Activated naive CD8-positive, alpha-beta T cell treated with anti-CD3 and anti-CD28 coated beads for 36 hours (primary cell): ENCODE measurements at regions not wholly inside any gene's neighbourhood (a gene's known extent, or its start where the extent isn't known, plus 50 kb on each side); places are given as distances from the start of the nearest gene placed in this dataset.

Experiments
- DNase-seq: peaks from one replicate; pipeline ENCODE4 v3.0.0; 2021
- H3K27ac Mint-ChIP-seq: one replicate; pipeline ENCODE4 v1.8.0; 2022; ENCODE audit warnings: mild to moderate bottlenecking, moderate library complexity, mixed read lengths
- H3K27me3 Mint-ChIP-seq: one replicate; pipeline ENCODE4 v1.8.0; 2022; ENCODE audit warnings: mild to moderate bottlenecking, mixed read lengths
- H3K36me3 Mint-ChIP-seq: one replicate; pipeline ENCODE4 v1.8.0; 2021; ENCODE audit warnings: mild to moderate bottlenecking, mixed read lengths
- H3K4me1 Mint-ChIP-seq: one replicate; pipeline ENCODE4 v1.8.0; 2021; ENCODE audit warnings: mixed read lengths
- H3K4me3 Mint-ChIP-seq: one replicate; pipeline ENCODE4 v1.8.0; 2022; ENCODE audit warnings: mild to moderate bottlenecking, moderate library complexity, mixed read lengths
- H3K9me3 Mint-ChIP-seq: one replicate; pipeline ENCODE4 v1.8.0; 2022; ENCODE audit warnings: mixed read lengths

DNA sequence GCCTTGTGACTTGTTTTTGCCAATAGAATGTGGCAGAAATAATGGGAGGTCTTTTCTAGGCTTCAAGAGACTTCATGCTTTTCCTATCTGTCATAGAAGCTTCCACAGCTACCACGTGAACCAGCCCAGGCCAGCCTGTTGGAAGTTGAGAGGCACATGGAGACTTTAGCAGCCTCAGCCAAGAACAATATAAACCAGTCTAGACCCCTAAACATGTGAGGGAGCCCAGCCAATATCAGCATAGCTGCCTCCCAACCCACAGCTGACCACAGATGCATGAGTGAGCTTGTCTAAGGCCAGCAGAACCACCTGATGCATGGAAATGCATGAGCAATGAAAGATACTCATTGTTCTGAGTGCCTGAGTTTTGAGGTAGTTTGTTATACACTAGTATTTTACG, 540.7 kb upstream of the BTBD3 start:
- DNase-seq: no peak
- no peaks in the 10 kb centered on the region for H3K4me1 Mint-ChIP-seq
- H3K36me3 Mint-ChIP-seq: no peaks in the 10 kb centered on the region
- peaks cover 6% of the 10 kb centered on the region for H3K9me3 Mint-ChIP-seq
- H3K27ac Mint-ChIP-seq: no peak overlapping the region
- H3K27me3 Mint-ChIP-seq: no peaks in the 10 kb centered on the region
- no peak overlapping the region for H3K4me3 Mint-ChIP-seq

GRCh38 chr20:11377761-11378160, 539.9 kb upstream of the BTBD3 start:
- Mint-ChIP-seq H3K9me3 (peaks cover 12% of the 10 kb centered on the region), H3K27me3 (no peaks in the 10 kb centered on the region), H3K36me3 (no peaks in the 10 kb centered on the region), H3K4me1 (no peaks in the 10 kb centered on the region), H3K27ac (no peak overlapping the region), H3K4me3 (no peak overlapping the region)
- no peak for DNase-seq

DNA sequence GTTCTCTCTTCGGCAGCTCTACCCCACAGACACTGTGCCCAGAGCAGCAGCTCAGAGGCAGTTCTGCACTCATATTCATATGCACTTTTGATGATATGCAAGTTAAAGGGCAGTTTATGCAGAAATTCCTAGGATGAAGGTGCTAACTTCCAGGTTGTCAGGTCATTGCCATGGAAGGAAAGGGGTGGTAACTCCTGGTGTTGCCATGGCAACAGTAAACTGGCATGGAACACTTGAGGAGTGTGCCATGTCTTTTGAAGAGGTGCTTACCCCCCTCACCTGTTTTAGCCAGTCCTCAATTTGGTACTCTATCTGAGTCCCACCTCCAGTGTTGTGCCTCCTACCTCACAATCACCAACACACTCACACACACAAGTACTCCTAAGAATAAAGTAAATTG, 539.4 kb upstream of the BTBD3 start:
- H3K4me1 Mint-ChIP-seq: no peaks in the 10 kb centered on the region
- DNase-seq: no peak
- peaks cover 12% of the 10 kb centered on the region for H3K9me3 Mint-ChIP-seq
- H3K27me3 Mint-ChIP-seq: no peaks in the 10 kb centered on the region
- no peak overlapping the region for H3K4me3 Mint-ChIP-seq
- H3K27ac Mint-ChIP-seq: no peak overlapping the region
- H3K36me3 Mint-ChIP-seq: no peaks in the 10 kb centered on the region

GRCh38 chr20:11379257-11380011, 538.3 kb upstream of the BTBD3 start:
- no peak for DNase-seq
- H3K27ac Mint-ChIP-seq: no peak overlapping the region

GRCh38 chr20:11380283-11380682, 537.4 kb upstream of the BTBD3 start:
- no peaks in the 10 kb centered on the region for H3K4me1 Mint-ChIP-seq
- H3K4me3 Mint-ChIP-seq: no peak overlapping the region
- no peak for DNase-seq
- H3K27me3 Mint-ChIP-seq: no peaks in the 10 kb centered on the region
- peaks cover 12% of the 10 kb centered on the region for H3K9me3 Mint-ChIP-seq
- H3K27ac Mint-ChIP-seq: no peak overlapping the region
- no peaks in the 10 kb centered on the region for H3K36me3 Mint-ChIP-seq

More at GRCh38 chr20:11379257-11380011, 538.3 kb upstream of the BTBD3 start:
- H3K4me3 Mint-ChIP-seq: no peak overlapping the region
- no peaks in the 10 kb centered on the region for H3K36me3 Mint-ChIP-seq
- H3K9me3 Mint-ChIP-seq: peaks cover 12% of the 10 kb centered on the region
- no peaks in the 10 kb centered on the region for H3K27me3 Mint-ChIP-seq
- H3K4me1 Mint-ChIP-seq: no peaks in the 10 kb centered on the region

GRCh38 chr20:11387189-11387754, 530.4 kb upstream of the BTBD3 start:
- no peaks in the 10 kb centered on the region for H3K27me3 Mint-ChIP-seq
- no peaks in the 10 kb centered on the region for H3K36me3 Mint-ChIP-seq
- H3K9me3 Mint-ChIP-seq: peaks cover 3% of the 10 kb centered on the region
- no peak for DNase-seq
- no peak overlapping the region for H3K4me3 Mint-ChIP-seq
- H3K27ac Mint-ChIP-seq: no peak overlapping the region
- H3K4me1 Mint-ChIP-seq: no peaks in the 10 kb centered on the region

DNA sequence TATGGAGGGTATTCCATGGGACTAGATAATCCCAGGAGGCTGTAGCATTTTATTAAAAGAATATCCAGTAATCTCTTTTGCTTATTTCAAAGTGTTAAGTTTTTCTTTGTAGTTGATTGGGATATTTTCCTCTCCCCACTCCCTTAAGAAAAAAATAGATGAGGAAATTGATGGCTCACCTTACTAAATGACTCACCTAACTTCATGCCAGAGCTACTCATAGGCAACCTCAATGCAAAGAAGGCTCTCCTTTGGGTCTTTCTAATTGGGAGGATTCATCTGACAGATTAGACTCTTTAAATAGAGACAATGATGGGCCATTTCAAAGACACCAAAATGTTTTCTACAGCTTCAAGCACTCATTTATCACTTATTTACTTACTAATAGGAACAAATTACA, 528.5 kb upstream of the BTBD3 start:
- Mint-ChIP-seq H3K4me1 (no peaks in the 10 kb centered on the region), H3K27ac (no peak overlapping the region), H3K27me3 (no peaks in the 10 kb centered on the region), H3K4me3 (no peak overlapping the region), H3K9me3 (no peaks in the 10 kb centered on the region), H3K36me3 (no peaks in the 10 kb centered on the region)
- DNase-seq: no peak

DNA sequence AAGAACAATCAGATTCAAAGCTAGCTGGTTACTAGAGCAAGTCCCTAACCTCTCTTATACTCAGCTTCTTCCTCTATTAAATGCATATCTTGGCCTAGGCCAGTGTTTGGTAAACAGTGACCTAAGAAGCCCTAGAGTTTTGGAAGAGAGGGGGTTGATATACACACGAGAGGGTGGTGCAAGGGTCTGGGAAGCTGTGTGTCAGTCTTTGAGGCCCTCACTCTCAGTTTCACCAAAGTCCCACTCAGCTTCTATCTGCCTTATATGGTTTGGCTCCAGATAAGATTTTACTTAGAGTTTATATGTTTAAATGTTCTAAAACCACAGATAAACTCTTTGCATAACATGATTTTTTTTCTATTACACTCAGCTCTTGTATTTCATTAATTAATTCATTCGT, 526.1 kb upstream of the BTBD3 start:
- no peaks in the 10 kb centered on the region for H3K36me3 Mint-ChIP-seq
- H3K27me3 Mint-ChIP-seq: no peaks in the 10 kb centered on the region
- no peak overlapping the region for H3K4me3 Mint-ChIP-seq
- H3K27ac Mint-ChIP-seq: no peak overlapping the region
- no peak for DNase-seq
- H3K4me1 Mint-ChIP-seq: no peaks in the 10 kb centered on the region
- no peaks in the 10 kb centered on the region for H3K9me3 Mint-ChIP-seq

DNA sequence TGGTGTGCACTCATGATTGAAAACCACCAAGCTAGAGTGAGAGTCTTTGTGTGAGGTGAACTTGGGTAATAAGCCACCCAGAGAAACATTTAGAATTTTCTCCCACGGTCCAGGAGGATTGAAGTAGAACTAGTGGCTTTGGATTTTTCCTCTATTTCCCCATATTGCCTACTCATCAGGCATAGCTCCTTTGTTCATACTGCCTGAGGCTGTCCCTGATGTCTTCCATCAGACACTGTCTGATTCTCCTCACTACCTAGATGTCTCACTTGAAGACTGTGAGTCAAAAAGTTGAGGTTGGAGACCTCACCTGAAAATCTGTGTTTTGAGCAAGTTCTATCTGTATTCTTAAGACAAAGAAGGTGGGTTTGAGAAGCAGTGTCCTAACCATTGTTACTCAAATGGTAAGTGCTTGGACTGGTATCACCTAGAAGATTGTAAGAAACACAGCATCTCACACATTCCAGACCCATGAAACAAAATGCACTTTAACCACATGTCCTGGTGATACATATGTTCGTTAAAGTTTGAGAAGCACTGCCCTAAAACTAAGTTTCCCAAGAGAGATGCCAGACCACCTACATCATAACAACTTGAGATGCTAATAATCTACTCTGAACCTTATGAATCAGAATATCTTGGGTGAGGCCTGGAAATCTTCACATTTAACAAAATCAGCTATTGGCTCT, 523.4 kb upstream of the BTBD3 start:
- H3K4me3 Mint-ChIP-seq: no peak overlapping the region
- no peaks in the 10 kb centered on the region for H3K4me1 Mint-ChIP-seq
- H3K36me3 Mint-ChIP-seq: no peaks in the 10 kb centered on the region
- no peaks in the 10 kb centered on the region for H3K9me3 Mint-ChIP-seq
- H3K27me3 Mint-ChIP-seq: no peaks in the 10 kb centered on the region
- H3K27ac Mint-ChIP-seq: no peak overlapping the region
- DNase-seq: no peak

GRCh38 chr20:11395581-11395980, 522.1 kb upstream of the BTBD3 start:
- no peaks in the 10 kb centered on the region for H3K27me3 Mint-ChIP-seq
- H3K9me3 Mint-ChIP-seq: no peaks in the 10 kb centered on the region
- no peak for DNase-seq
- H3K27ac Mint-ChIP-seq: no peak overlapping the region
- no peaks in the 10 kb centered on the region for H3K4me1 Mint-ChIP-seq
- no peaks in the 10 kb centered on the region for H3K36me3 Mint-ChIP-seq
- H3K4me3 Mint-ChIP-seq: no peak overlapping the region

DNA sequence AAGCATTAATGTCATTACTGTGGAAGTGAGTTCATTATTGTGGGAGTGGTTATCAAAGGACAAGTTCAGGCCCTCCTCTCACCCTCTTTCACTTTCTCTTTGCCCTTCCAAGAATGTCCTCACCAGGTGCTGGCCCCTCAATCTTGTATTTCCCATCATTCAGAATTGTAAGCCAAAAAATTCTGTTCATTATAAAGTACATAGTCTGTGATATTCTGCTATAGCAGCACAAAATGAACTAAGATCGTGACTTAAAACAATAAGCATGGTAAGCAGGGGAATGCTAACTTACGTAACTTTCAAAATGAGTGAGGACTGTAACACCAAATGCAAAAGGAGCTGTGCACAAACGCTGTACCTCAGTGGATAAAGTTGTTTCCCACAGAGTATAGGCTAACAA, 515.7 kb upstream of the BTBD3 start:
- Mint-ChIP-seq H3K27ac (no peak overlapping the region), H3K36me3 (no peaks in the 10 kb centered on the region), H3K27me3 (no peaks in the 10 kb centered on the region), H3K4me3 (no peak overlapping the region), H3K4me1 (no peaks in the 10 kb centered on the region), H3K9me3 (peaks cover 3% of the 10 kb centered on the region)
- no peak for DNase-seq

- no peak overlapping the region for H3K27ac Mint-ChIP-seq
- H3K36me3 Mint-ChIP-seq: no peaks in the 10 kb centered on the region
- H3K4me1 Mint-ChIP-seq: no peaks in the 10 kb centered on the region
- H3K4me3 Mint-ChIP-seq: no peak overlapping the region
- no peak for DNase-seq
- H3K9me3 Mint-ChIP-seq: peaks cover 3% of the 10 kb centered on the region
- no peaks in the 10 kb centered on the region for H3K27me3 Mint-ChIP-seq
These were observed 514.0 kb upstream of the BTBD3 start for GRCh38 chr20:11403711-11404110.

- DNase-seq: no peak
- Mint-ChIP-seq H3K4me3 (no peak overlapping the region), H3K27me3 (no peaks in the 10 kb centered on the region)
These were observed 510.8 kb upstream of the BTBD3 start for GRCh38 chr20:11406877-11407276.

GRCh38 chr20:11409561-11409960, 508.1 kb upstream of the BTBD3 start:
- H3K4me1 Mint-ChIP-seq: no peaks in the 10 kb centered on the region
- H3K27ac Mint-ChIP-seq: no peak overlapping the region
- no peaks in the 10 kb centered on the region for H3K36me3 Mint-ChIP-seq
- no peak overlapping the region for H3K4me3 Mint-ChIP-seq
- H3K27me3 Mint-ChIP-seq: no peaks in the 10 kb centered on the region
- peaks cover 10% of the 10 kb centered on the region for H3K9me3 Mint-ChIP-seq
- DNase-seq: no peak

More at GRCh38 chr20:11406877-11407276, 510.8 kb upstream of the BTBD3 start:
- H3K4me1 Mint-ChIP-seq: no peaks in the 10 kb centered on the region
- peaks cover 4% of the 10 kb centered on the region for H3K9me3 Mint-ChIP-seq
- no peaks in the 10 kb centered on the region for H3K36me3 Mint-ChIP-seq
- H3K27ac Mint-ChIP-seq: no peak overlapping the region

GRCh38 chr20:11411765-11412164, 505.9 kb upstream of the BTBD3 start:
- H3K4me3 Mint-ChIP-seq: no peak overlapping the region
- no peaks in the 10 kb centered on the region for H3K36me3 Mint-ChIP-seq
- H3K27me3 Mint-ChIP-seq: no peaks in the 10 kb centered on the region
- H3K27ac Mint-ChIP-seq: no peak overlapping the region
- DNase-seq: no peak
- peaks cover 7% of the 10 kb centered on the region for H3K9me3 Mint-ChIP-seq
- no peaks in the 10 kb centered on the region for H3K4me1 Mint-ChIP-seq

DNA sequence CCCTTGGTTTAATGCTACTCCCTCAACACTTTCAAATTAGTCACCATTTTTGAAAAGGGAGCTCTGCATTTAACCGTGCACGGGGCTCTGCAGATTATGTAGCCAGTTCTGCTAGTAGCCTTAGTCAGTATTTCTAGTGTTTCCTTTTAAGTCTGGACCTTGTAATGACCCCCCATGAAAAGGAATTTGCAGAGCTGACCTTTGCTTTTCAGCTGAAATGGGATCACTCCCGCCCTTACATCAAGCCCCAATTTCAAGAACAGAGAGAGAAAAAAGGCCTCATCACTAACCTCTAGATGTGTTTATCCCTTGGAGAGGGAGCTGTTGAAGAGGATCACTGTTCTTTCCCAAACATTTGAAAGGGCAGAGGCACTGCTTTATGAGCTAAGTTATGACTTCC, 490.7 kb upstream of the BTBD3 start:
- DNase-seq: no peak
- no peak overlapping the region for H3K4me3 Mint-ChIP-seq
- H3K36me3 Mint-ChIP-seq: no peaks in the 10 kb centered on the region
- H3K27ac Mint-ChIP-seq: no peak overlapping the region
- no peaks in the 10 kb centered on the region for H3K27me3 Mint-ChIP-seq
- no peaks in the 10 kb centered on the region for H3K9me3 Mint-ChIP-seq
- H3K4me1 Mint-ChIP-seq: no peaks in the 10 kb centered on the region
